Kidney (tissue), 13 donors: ENCODE measurements at regions not wholly inside any gene's neighbourhood (a gene's known extent, or its start where the extent isn't known, plus 50 kb on each side); places are given as distances from the start of the nearest gene placed in this dataset.
A peak's percentile ranks its signal among the peaks of the same experiment; 100 is the strongest.

Experiments used
- DNase-seq, 5 donors: peaks; one replicate each; pipeline ENCODE4 v3.0.0-alpha.2; 2013 to 2020
- FAIRE-seq: peaks from 2 replicates; lab custom pipeline; 2012; peaks lifted over from hg19 to GRCh38; lab: Jason Lieb, UNC
- H3K27ac ChIP-seq, 2 donors: one replicate each; pipeline ENCODE4 v1.7.0; 2013; ENCODE audit warnings: low read depth in 2 of 2, low read length in 2 of 2, inconsistent platforms in 1 of 2
- H3K27me3 ChIP-seq: one replicate; pipeline ENCODE4 v1.7.1; 2013; ENCODE audit warnings: low read length, inconsistent platforms; ENCODE audit not compliant: control insufficient read depth, insufficient read depth
- H3K36me3 ChIP-seq, 3 donors: one replicate each; pipeline versions ENCODE4 v1.7.0 to v1.7.1; 2013; ENCODE audit warnings: low read length in 3 of 3, control low read depth in 1 of 3, inconsistent platforms in 1 of 3; ENCODE audit not compliant: insufficient read depth in 3 of 3, control insufficient read depth in 2 of 3
- H3K4me1 ChIP-seq, 3 donors: one replicate each; pipeline versions ENCODE4 v1.7.0 to v1.7.1; 2013; ENCODE audit warnings: low read length in 3 of 3, inconsistent platforms in 1 of 3, low read depth in 1 of 3; ENCODE audit not compliant: control insufficient read depth in 2 of 3, insufficient read depth in 2 of 3
- H3K4me3 ChIP-seq, 3 donors: one replicate each; pipeline versions ENCODE4 v1.7.0 to v1.8.1; 2013; ENCODE audit warnings: low read length in 3 of 3, control low read depth in 1 of 3, inconsistent platforms in 1 of 3
- H3K9ac ChIP-seq, 3 donors: one replicate each; pipeline versions ENCODE4 v1.7.0 to v1.7.1; 2013; ENCODE audit warnings: low read length in 3 of 3, control low read depth in 1 of 3, inconsistent platforms in 1 of 3
- H3K9me3 ChIP-seq, 3 donors: one replicate each; pipeline versions ENCODE4 v1.7.0 to v1.7.1; 2013; ENCODE audit warnings: low read length in 3 of 3, control low read depth in 1 of 3, inconsistent platforms in 1 of 3; ENCODE audit not compliant: control insufficient read depth in 2 of 3, insufficient read depth in 1 of 3
- CTCF ChIP-seq: IDR thresholded peaks from 3 replicates; pipeline ENCODE4 v1.5.1; 2012; ENCODE audit warnings: mild to moderate bottlenecking, moderate library complexity, borderline replicate concordance; ENCODE audit not compliant: insufficient read depth; ENCODE audit errors: extremely low read depth
- intact Hi-C: fragments of 100-400 bp; cut with DNase I; formaldehyde crosslinking; loops from one replicate; pipeline ENCODE4 v1.11.1; 2022
- donor health status: control.
- donor health status: control.
- donor health status: control.
- donor health status: control.
- donor health status: control.
- donor health status: DM: yes; HTN: yes; CAD: no.
- donor health status: Normal renal cell carcinoma (clear cell type).

- intact Hi-C loops = no loop called here
- FAIRE-seq (no peak), DNase-seq (no peak)
- no peaks in the 10 kb centered on the region for H3K36me3 ChIP-seq
- H3K4me1 ChIP-seq = no peaks in the 10 kb centered on the region
- H3K4me3 ChIP-seq = no peak overlapping the region
- TF ChIP-seq CTCF = no peak
- no peaks in the 10 kb centered on the region for H3K9me3 ChIP-seq
- H3K27me3 ChIP-seq = no peaks in the 10 kb centered on the region
- no peak overlapping the region for H3K9ac ChIP-seq
- H3K27ac ChIP-seq = no peak overlapping the region
Observed at GRCh38 chr5:57915536-57915935, 432.9 kb upstream of the ACTBL2 start.

- no peak overlapping the region for H3K9ac ChIP-seq
- H3K27me3 ChIP-seq = no peaks in the 10 kb centered on the region
- H3K4me1 ChIP-seq = no peaks in the 10 kb centered on the region
- intact Hi-C loops = no loop called here
- no peaks in the 10 kb centered on the region for H3K36me3 ChIP-seq
- no peak overlapping the region for H3K4me3 ChIP-seq
- no peaks in the 10 kb centered on the region for H3K9me3 ChIP-seq
- H3K27ac ChIP-seq = no peak overlapping the region
- TF ChIP-seq CTCF = no peak
- FAIRE-seq = no peak
- DNase-seq = peak in 1 of 5 donors; percentile 11
Observed at GRCh38 chr5:57911438-57911837, 428.8 kb upstream of the ACTBL2 start.

GRCh38 chr5:57906671-57907070, 424.1 kb upstream of the ACTBL2 start:
- no peak overlapping the region for H3K4me3 ChIP-seq
- H3K27ac ChIP-seq = no peak overlapping the region
- FAIRE-seq (no peak), DNase-seq (no peak)
- intact Hi-C loops = no loop called here
- TF ChIP-seq CTCF = no peak
- H3K36me3 ChIP-seq = no peaks in the 10 kb centered on the region
- no peaks in the 10 kb centered on the region for H3K27me3 ChIP-seq
- no peaks in the 10 kb centered on the region for H3K4me1 ChIP-seq
- H3K9ac ChIP-seq = no peak overlapping the region
- H3K9me3 ChIP-seq = no peaks in the 10 kb centered on the region

GRCh38 chr5:57903458-57903857, 420.8 kb upstream of the ACTBL2 start:
- Histone ChIP-seq H3K4me1 (no peaks in the 10 kb centered on the region), H3K9me3 (no peaks in the 10 kb centered on the region), H3K27ac (no peak overlapping the region), H3K36me3 (no peaks in the 10 kb centered on the region), H3K9ac (no peak overlapping the region), H3K4me3 (no peak overlapping the region), H3K27me3 (no peaks in the 10 kb centered on the region)
- FAIRE-seq (no peak), DNase-seq (no peak)
- TF ChIP-seq CTCF = no peak
- intact Hi-C loops = no loop called here
